Activated CD4-positive, alpha-beta memory T cell treated with anti-CD3 and anti-CD28 coated beads for 36 hours (primary cell): ENCODE measurements at regions not wholly inside any gene's neighbourhood (a gene's known extent, or its start where the extent isn't known, plus 50 kb on each side); places are given as distances from the start of the nearest gene placed in this dataset.

ENCODE experiments used
- CTCF ChIA-PET: fragments of 350-600 bp; sonication (Branson Sonifier 250); formaldehyde crosslinking; loops from one replicate; lab custom pipeline; 2021; ENCODE audit warnings: antibody characterized with exemption, inconsistent platforms; lab: Charles Lee
- POLR2A ChIA-PET: fragments of 350-600 bp; sonication (Branson Sonifier 250); formaldehyde crosslinking; loops from one replicate; lab custom pipeline; 2021; ENCODE audit warnings: antibody characterized with exemption; lab: Charles Lee
- DNase-seq: peaks from one replicate; pipeline ENCODE4 v3.0.0-alpha.2; 2020
- H3K27ac Mint-ChIP-seq: one replicate; pipeline ENCODE4 v1.8.0; 2021; ENCODE audit warnings: mixed read lengths
- H3K27me3 Mint-ChIP-seq: one replicate; pipeline ENCODE4 v1.8.0; 2021; ENCODE audit warnings: mixed read lengths
- H3K36me3 Mint-ChIP-seq: one replicate; pipeline ENCODE4 v1.8.0; 2021; ENCODE audit warnings: mixed read lengths
- H3K4me1 Mint-ChIP-seq: one replicate; pipeline ENCODE4 v1.8.0; 2021; ENCODE audit warnings: low read depth, mixed read lengths
- H3K4me3 Mint-ChIP-seq: one replicate; pipeline ENCODE4 v1.8.0; 2021; ENCODE audit warnings: mild to moderate bottlenecking, mixed read lengths
- H3K9me3 Mint-ChIP-seq: one replicate; pipeline ENCODE4 v1.8.0; 2021; ENCODE audit warnings: mixed read lengths
- intact Hi-C: fragments of 100-400 bp; cut with micrococcal nuclease; formaldehyde crosslinking; loops from one replicate; pipeline ENCODE4 v1.15.1; 2023

GRCh38 chr6:15985379-15985959 lies 143.4 kb upstream of the MYLIP start:
- H3K4me3 Mint-ChIP-seq, result no peak overlapping the region
- H3K4me1 Mint-ChIP-seq, result peaks cover 6% of the 10 kb centered on the region
- H3K27ac Mint-ChIP-seq, result no peak overlapping the region
- intact Hi-C loops, result no loop called here
- DNase-seq, result no peak
- POLR2A ChIA-PET, result no interaction called here
- CTCF ChIA-PET, result no interaction called here
- no peaks in the 10 kb centered on the region for H3K9me3 Mint-ChIP-seq
- H3K27me3 Mint-ChIP-seq, result peaks cover 13% of the 10 kb centered on the region
- H3K36me3 Mint-ChIP-seq, result no peaks in the 10 kb centered on the region

DNA sequence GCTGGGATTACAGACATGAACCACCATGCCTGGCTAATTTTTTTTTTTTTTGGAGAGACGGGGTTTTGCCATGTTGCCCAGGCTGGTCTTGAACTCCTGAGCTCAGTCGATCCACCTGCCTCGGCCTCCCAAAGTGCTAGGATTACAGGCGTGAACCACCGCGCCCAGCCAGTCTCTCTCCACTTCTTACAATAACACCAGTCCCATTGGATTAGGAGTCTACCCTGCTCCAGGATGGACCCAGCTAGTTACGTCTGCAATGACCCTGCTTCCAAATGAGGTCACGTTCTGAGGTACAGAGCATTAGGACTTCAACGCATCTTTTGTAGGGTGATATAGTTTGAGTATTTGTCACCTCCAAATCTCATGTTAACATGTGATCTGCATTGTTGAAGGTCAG lies 146.9 kb upstream of the MYLIP start:
- Mint-ChIP-seq H3K27me3 (peaks cover 14% of the 10 kb centered on the region), H3K27ac (no peak overlapping the region), H3K4me3 (no peak overlapping the region), H3K9me3 (no peaks in the 10 kb centered on the region), H3K4me1 (no peaks in the 10 kb centered on the region), H3K36me3 (no peaks in the 10 kb centered on the region)
- ChIA-PET CTCF (no interaction called here), POLR2A (interaction anchor here (0.6 kb wide), 1 partner anchor 42 kb away, joined by 3 read pairs; no protein-coding TSS in a partner anchor)
- no peak for DNase-seq
- intact Hi-C loops, result no loop called here

DNA sequence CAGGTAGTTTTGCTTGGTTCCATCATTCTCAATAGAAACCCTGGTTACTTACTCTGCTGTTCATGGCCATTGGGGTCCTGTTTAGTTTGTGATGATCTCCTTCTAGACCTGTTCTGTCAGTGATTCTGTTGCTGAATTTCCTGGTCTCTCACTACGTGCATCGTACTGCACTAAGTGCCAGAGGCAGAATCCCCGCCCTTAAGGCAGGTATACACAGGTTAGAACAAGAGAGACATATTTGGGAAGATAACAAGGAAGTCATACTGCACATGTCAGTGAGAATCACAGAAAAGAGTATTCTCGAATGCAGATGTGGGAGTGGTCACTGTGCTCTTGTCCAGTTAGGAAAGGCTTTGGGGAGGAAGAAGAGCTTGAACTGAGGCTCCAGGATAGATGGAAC lies 148.1 kb upstream of the MYLIP start:
- no peak overlapping the region for H3K4me3 Mint-ChIP-seq
- no peak overlapping the region for H3K27ac Mint-ChIP-seq
- no peaks in the 10 kb centered on the region for H3K36me3 Mint-ChIP-seq
- no peaks in the 10 kb centered on the region for H3K4me1 Mint-ChIP-seq
- CTCF ChIA-PET, result no interaction called here
- intact Hi-C loops, result no loop called here
- H3K9me3 Mint-ChIP-seq, result no peaks in the 10 kb centered on the region
- no peak for DNase-seq
- peaks cover 14% of the 10 kb centered on the region for H3K27me3 Mint-ChIP-seq
- POLR2A ChIA-PET, result no interaction called here

DNA sequence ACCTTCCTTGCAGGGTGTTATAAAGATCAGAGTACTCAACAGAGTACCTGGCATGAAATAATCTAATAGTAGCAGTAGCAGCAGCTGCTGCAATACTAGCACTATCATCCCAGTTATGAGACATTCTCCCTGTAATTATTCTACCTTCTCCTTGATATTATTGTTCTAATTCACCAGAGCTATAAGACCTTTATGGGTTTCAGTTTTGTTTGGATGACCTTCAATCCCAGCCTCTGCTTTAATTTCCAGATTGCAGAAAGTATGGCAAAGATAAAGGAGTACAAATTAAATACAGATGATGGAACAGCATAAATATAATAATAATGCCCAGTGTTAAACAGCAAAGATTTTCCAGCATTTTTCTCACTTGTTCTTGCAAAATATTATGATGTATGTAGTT lies 150.5 kb upstream of the MYLIP start:
- Mint-ChIP-seq H3K4me1 (no peaks in the 10 kb centered on the region), H3K27me3 (peaks cover 14% of the 10 kb centered on the region), H3K9me3 (peaks cover 6% of the 10 kb centered on the region), H3K27ac (no peak overlapping the region), H3K36me3 (no peaks in the 10 kb centered on the region), H3K4me3 (no peak overlapping the region)
- DNase-seq, result no peak
- POLR2A ChIA-PET, result no interaction called here
- intact Hi-C loops, result no loop called here
- CTCF ChIA-PET, result no interaction called here

GRCh38 chr6:15977050-15977449 lies 151.8 kb upstream of the MYLIP start:
- CTCF ChIA-PET, result no interaction called here
- peaks cover 10% of the 10 kb centered on the region for H3K27me3 Mint-ChIP-seq
- no peak overlapping the region for H3K27ac Mint-ChIP-seq
- H3K9me3 Mint-ChIP-seq, result peaks cover 8% of the 10 kb centered on the region
- no peak overlapping the region for H3K4me3 Mint-ChIP-seq
- intact Hi-C loops, result no loop called here
- no peak for DNase-seq
- H3K4me1 Mint-ChIP-seq, result no peaks in the 10 kb centered on the region
- POLR2A ChIA-PET, result no interaction called here
- no peaks in the 10 kb centered on the region for H3K36me3 Mint-ChIP-seq

DNA sequence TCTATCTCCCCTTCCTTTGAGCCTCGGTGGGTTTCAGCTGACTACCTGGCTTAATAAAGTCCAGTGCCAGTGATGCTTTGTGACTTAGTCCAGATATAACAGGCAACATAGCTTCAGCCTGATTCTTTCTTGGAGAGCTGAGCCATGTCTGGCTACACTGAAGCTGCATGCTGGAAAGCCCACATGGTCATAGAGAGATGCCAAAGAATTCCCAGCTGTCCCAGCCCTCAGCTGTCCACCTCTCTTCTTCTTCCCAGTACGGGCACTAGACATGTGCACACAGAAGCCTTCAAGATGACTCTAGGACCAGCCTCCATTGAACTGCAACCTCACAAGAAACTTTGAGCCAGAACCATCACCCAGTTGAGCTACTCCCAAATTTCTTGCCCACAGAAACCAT lies 154.1 kb upstream of the MYLIP start:
- CTCF ChIA-PET, result no interaction called here
- Mint-ChIP-seq H3K36me3 (no peaks in the 10 kb centered on the region), H3K4me3 (no peak overlapping the region), H3K27me3 (peaks cover under 1% of the 10 kb centered on the region), H3K27ac (no peak overlapping the region), H3K9me3 (peaks cover 8% of the 10 kb centered on the region), H3K4me1 (no peaks in the 10 kb centered on the region)
- intact Hi-C loops, result no loop called here
- DNase-seq, result no peak
- POLR2A ChIA-PET, result no interaction called here

DNA sequence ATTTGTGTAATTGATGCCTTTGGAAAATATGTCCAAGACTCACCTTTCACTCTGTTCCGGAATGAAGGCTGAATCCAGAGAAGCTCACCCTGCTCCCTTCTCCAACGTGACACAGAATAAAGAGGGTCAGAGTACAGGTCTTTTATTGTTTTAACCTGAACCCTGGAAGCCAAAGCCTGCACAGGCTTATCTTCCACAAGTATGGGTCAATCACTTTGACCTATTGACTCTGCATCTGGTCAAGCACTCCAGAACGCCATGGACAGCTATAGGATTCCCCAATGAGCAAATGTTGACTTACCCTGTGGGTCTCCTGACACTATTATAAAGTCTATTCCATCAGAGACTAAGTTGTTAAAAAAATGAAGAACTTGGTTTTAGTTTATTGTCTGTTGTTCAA lies 158.4 kb upstream of the MYLIP start:
- Mint-ChIP-seq H3K9me3 (peaks cover 8% of the 10 kb centered on the region), H3K4me3 (no peak overlapping the region), H3K4me1 (no peaks in the 10 kb centered on the region), H3K27me3 (peaks cover 2% of the 10 kb centered on the region), H3K36me3 (no peaks in the 10 kb centered on the region), H3K27ac (no peak overlapping the region)
- no peak for DNase-seq
- ChIA-PET CTCF (no interaction called here), POLR2A (no interaction called here)
- intact Hi-C loops, result no loop called here

GRCh38 chr6:15969236-15969778 lies 159.6 kb upstream of the MYLIP start:
- no peaks in the 10 kb centered on the region for H3K4me1 Mint-ChIP-seq
- H3K27me3 Mint-ChIP-seq, result peaks cover 2% of the 10 kb centered on the region
- intact Hi-C loops, result no loop called here
- no peak for DNase-seq
- H3K4me3 Mint-ChIP-seq, result no peak overlapping the region
- ChIA-PET CTCF (no interaction called here), POLR2A (no interaction called here)
- no peak overlapping the region for H3K27ac Mint-ChIP-seq
- H3K36me3 Mint-ChIP-seq, result no peaks in the 10 kb centered on the region
- peaks cover 8% of the 10 kb centered on the region for H3K9me3 Mint-ChIP-seq

GRCh38 chr6:15968519-15968918 lies 160.4 kb upstream of the MYLIP start:
- peaks cover 2% of the 10 kb centered on the region for H3K9me3 Mint-ChIP-seq
- no peak for DNase-seq
- ChIA-PET POLR2A (no interaction called here), CTCF (no interaction called here)
- H3K36me3 Mint-ChIP-seq, result no peaks in the 10 kb centered on the region
- H3K27me3 Mint-ChIP-seq, result peaks cover 2% of the 10 kb centered on the region
- intact Hi-C loops, result no loop called here
- no peak overlapping the region for H3K4me3 Mint-ChIP-seq
- H3K27ac Mint-ChIP-seq, result no peak overlapping the region
- H3K4me1 Mint-ChIP-seq, result no peaks in the 10 kb centered on the region

DNA sequence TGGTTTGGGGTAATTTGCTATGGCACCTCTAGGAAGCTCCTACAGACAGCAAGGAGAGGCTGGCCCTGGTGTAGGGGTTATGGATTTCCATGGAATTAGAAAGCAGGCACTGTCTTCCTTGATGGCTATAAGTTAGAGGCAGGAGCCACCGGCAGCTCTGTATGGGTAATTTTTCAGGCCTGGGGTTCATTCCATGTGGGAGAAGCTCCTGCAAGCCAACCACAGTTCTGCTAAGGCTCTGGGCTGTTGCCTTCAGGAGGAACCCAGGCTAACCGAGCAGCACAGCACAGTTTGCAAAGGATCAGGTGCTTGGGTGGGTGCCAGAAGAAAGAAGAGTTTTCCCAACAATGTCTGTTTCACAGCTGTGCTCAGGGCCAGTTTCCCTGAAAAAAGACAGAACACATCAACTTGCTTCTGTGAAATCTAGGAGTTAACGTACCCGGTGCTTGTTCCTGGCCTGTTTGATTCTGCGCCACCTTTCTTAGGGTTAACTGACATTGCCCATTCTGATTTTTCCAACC lies 162.8 kb upstream of the MYLIP start:
- CTCF ChIA-PET, result no interaction called here
- H3K4me1 Mint-ChIP-seq, result peaks cover 14% of the 10 kb centered on the region
- H3K9me3 Mint-ChIP-seq, result no peaks in the 10 kb centered on the region
- DNase-seq, result no peak
- H3K4me3 Mint-ChIP-seq, result no peak overlapping the region
- peaks cover 2% of the 10 kb centered on the region for H3K27me3 Mint-ChIP-seq
- intact Hi-C loops, result no loop called here
- H3K36me3 Mint-ChIP-seq, result no peaks in the 10 kb centered on the region
- H3K27ac Mint-ChIP-seq, result no peak overlapping the region
- POLR2A ChIA-PET, result no interaction called here

- Mint-ChIP-seq H3K4me3 (no peak overlapping the region), H3K9me3 (no peaks in the 10 kb centered on the region), H3K4me1 (peaks cover 14% of the 10 kb centered on the region), H3K27me3 (no peaks in the 10 kb centered on the region), H3K27ac (peak overlapping the region; percentile 7), H3K36me3 (no peaks in the 10 kb centered on the region)
- ChIA-PET POLR2A (no interaction called here), CTCF (no interaction called here)
- intact Hi-C loops, result loop anchor here (1.0 to 5.0 kb wide), 2 partner anchors 48 to 270 kb away; no protein-coding TSS in a partner anchor
- DNase-seq, result peak; percentile 34
These were observed 166.5 kb upstream of the MYLIP start for GRCh38 chr6:15962449-15962764.

DNA sequence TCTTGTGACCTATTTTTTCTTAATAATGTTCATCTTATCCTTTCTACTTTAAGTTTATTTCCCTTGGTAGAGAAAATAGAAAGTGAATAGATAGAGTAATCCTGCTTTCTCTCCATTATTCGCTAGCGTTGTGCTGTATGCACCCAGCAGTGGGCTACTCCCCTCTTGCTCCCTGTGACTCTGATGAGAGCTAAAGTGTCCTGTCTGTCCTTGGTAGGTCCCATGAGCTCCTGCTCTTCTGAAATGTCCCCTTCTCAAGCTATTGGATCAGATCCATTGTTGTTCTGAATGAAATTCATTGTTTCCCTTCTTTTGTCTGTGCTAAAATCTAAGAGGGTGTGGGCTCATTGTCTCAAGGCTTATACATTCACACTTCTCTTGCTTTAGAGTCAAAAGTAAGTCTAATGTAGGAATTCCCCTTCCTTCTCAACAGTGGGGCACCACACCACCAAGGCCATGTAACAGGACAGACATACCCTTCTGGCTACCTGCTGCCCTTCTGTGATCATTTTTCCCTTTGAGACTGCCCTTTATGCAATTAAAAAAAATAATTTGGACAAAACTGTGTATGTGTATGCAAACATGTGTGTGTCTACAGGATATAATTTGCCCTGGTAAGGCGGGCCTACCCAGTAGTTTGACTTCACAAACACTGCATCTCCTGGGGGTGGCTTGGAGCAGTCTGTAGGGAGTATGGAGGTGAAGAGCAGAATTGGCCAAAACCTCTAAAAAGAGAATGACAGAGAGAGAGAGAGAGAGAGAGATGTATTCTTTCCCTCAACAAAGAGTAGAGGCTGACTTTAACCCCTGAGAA lies 167.0 kb upstream of the MYLIP start:
- H3K27ac Mint-ChIP-seq, result peak overlapping the region; percentile 7
- H3K36me3 Mint-ChIP-seq, result no peaks in the 10 kb centered on the region
- intact Hi-C loops, result loop anchor here (1.0 to 5.0 kb wide), 2 partner anchors 48 to 270 kb away; no protein-coding TSS in a partner anchor

More for the DNA sequence above, 167.0 kb upstream of the MYLIP start:
- Mint-ChIP-seq H3K9me3 (no peaks in the 10 kb centered on the region), H3K4me1 (peaks cover 14% of the 10 kb centered on the region), H3K27me3 (no peaks in the 10 kb centered on the region), H3K4me3 (no peak overlapping the region)
- DNase-seq, result no peak
- ChIA-PET POLR2A (no interaction called here), CTCF (no interaction called here)
